Fibroblast of skin of back (primary cell): ENCODE measurements at regions not wholly inside any gene's neighbourhood (a gene's known extent, or its start where the extent isn't known, plus 50 kb on each side); places are given as distances from the start of the nearest gene placed in this dataset.
A peak's percentile ranks its signal among the peaks of the same experiment; 100 is the strongest.

ENCODE experiments used
- DNase-seq: peaks from one replicate; pipeline ENCODE4 v3.0.0-alpha.2; 2013

GRCh38 chr4:12296366-12296765, 867.7 kb upstream of the HS3ST1 start:
- DNase-seq: no peak

DNA sequence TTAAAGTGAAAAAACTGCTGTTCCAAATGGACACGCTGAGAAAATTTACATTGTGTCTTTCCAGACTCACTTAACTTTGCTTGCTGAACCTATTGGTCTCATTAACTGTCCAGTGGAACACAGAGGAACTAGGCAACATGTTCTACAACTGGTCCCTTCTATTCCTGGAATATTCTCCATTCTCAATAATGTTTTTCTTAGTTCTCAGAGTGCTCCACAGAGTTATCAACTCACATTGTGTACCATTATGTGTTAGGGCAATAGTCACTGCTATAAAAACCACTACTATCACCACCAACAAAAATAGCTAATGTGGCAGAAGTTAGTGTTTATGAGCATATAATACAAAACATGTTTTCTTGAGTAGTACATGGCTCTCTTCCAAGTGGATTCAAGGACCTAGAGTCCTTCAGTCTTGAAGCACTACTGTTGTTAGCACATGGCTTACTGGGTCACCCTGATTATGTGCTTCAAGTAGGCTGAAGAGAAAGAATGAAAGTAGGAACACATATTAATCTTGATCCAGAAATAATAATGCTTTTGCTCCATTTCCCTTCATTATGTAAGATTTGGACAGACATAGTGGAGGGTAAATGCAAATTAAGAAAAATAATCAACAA, 865.3 kb upstream of the HS3ST1 start:
- DNase-seq: no peak

DNA sequence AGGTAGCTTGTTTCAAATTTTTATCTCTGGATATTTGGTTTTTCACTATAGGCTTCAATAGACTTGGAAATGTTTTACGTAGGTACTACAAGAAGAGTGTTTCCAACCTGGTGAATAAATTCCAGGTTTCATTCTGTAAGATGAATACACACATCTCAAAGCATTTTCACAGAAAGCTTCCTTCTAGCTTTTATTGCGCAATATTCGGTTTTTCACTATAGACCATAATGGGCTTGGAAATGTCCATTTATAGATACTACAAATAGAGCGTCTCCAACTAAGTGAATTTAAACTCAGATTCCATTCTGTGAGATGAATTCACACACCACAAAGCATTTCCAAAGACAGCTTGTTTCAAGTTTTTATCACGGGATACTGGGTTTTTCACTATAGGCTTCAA, 857.7 kb upstream of the HS3ST1 start:
- no peak for DNase-seq

GRCh38 chr4:12270546-12270945, 841.9 kb upstream of the HS3ST1 start:
- peak; percentile 24 for DNase-seq

DNA sequence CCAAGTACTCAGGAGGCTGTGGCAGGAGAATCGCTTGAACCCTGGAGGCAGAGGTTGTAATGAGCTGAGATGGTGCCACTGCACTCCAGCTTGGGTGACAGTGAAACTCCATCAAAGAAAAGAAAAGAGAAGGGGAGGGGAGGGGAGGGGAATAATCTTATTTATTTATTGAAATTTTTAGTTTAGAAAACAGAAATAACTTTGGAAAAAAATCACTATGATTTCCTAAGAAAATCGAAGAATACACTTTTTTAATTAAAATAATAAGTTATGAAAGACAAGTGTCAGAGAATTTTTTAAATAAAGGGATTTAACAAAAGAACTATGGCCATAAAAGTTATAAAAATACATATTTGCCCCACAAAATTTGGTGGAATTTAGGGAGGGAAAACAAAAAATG, 836.9 kb upstream of the HS3ST1 start:
- DNase-seq: no peak

DNA sequence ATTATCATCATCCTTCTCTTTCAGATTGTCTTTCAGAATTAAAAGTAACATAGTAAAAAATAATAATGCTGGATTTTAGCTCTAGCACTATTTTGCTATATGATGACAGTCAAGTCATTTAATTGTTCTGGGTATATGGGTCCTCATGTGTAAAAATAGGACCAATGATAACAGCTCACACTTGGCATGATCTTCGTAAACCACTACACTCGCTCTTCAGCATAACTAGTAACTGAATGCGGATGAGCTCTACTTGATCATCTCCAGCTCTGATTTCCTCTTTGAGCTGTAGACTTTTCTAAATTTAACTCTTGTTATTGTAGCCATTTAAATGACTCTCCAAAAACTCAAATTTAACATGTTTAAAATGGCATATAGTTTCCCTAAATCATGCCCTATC, 831.8 kb upstream of the HS3ST1 start:
- DNase-seq: no peak

GRCh38 chr4:12244973-12245372, 816.3 kb upstream of the HS3ST1 start:
- no peak for DNase-seq

DNA sequence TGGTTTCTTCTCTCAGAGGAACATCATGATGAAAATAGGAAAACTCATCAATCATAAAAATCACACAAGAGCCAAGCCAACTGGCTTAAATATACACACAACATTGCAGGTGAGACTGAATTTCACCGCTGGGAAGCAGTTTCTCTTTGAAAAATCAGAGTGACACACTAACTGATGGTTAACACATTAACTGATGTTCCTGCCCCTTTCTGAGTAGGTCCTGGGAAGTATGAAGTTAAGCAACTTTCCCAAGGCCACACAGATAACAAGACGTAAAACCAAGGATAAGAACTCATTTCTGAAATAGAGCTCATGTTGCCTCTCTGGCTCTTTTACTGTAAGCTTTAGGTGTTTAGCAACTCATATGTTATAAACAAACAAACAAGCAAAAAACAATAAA, 813.7 kb upstream of the HS3ST1 start:
- DNase-seq: no peak

DNA sequence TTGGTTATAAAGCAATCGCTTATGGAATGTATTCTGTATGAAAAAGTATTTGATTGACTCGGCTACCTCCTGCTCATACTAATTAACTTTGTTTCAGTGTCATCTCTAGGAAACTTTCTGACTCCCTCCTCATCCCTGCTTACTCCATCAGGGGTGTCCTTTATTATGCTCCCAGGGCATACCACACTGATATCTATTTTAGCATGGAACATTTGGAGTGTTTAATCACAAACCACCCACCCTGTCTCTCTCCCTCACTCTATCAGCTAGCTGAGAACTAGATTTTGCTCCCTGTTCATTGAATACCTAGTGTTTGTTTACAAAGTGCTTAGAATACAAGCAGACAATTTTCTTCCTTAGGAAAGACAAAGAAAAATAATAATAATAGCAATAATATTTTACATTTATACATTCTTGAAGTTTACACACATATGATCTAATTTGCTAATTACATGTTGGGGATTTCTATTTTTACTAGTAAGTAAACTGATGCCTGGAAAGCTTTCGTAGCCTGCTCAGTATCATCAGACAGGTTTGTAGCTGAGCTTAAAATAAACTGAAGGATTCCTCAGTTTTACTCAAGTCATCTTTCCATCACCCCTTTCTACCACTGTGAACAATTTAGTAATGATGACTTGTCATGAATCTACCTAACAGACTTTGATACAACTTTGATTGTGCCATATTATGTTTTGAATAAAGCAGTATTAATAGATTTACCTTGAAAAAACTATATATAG, 811.4 kb upstream of the HS3ST1 start:
- DNase-seq: no peak

DNA sequence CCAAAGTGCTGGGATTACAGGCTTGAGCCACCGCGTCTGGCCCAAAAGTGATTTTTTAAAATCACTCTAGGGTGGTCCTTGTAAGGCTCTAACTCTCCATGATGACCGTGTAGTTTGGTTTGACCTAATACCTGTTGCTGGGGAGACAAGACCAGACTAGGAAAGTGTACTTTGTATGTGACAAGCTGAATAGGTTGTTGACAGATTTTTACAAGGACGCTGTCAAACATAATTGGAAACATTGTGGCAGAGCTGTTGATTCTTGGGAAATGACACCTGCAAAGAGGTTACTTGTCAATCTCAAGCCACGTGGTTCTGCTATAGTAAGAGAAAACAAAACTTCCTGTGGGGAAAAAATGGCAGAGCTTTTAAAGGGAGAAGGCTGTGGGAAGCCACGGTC, 802.4 kb upstream of the HS3ST1 start:
- DNase-seq: no peak

DNA sequence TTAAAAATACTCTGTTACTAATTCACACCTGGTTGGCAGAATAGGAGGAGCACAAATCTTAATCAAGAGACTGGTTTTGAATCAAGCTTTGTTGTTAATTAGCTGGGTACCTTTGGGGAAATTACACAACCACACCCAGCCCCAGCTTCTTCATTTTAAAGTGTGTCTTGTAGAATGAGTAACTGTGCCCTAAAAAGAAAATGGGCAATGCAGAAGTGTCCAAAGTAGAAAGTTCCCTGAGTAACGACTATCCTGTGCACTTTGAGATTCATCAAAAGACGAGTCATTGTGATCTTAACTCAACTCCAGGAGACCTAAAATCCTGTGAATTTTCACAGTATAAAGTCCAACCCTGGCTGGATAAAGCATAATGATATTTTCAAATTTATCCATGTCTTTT, 792.3 kb upstream of the HS3ST1 start:
- DNase-seq: no peak

GRCh38 chr4:12211636-12212035, 782.9 kb upstream of the HS3ST1 start:
- DNase-seq: no peak

- no peak for DNase-seq
These were observed 778.7 kb upstream of the HS3ST1 start for GRCh38 chr4:12207396-12207795.

DNA sequence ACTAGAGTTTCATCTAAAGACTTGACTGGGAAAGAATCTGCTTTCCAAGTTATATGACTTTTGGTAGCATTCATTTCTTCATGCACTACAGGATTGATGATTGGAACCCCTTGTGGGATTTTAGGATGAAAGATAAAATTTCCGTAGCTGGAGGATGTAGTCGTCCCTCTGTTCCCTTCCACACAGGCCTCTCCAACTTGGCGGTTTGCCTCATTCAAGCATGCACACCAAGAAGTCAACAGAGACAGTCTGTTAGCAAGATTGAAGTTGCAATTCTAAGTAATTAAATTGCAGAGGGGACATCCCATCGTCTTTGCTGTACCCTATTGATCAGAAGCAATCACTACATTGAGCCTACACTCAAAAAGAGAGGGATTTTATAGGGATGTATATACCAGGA, 777.4 kb upstream of the HS3ST1 start:
- no peak for DNase-seq

DNA sequence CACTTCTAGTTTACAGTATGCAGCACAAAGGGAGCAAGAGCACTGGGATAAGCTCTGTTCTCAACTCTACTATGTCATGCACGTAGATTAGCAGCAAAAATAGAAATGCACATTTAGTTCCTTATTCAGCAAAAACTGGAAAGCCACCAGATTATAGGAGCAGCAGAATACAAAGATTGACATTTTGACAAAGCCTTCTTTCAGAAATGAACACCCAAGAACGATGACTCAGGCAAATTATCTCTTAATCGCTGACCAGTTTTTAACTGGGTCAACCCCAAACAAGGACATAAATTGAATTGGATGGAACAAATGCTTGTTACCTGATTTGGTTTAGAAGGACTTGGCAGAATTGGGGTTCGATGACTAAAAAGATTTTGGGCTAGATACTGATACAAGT, 775.3 kb upstream of the HS3ST1 start:
- no peak for DNase-seq

- DNase-seq: no peak
These were observed 771.5 kb upstream of the HS3ST1 start for GRCh38 chr4:12200226-12200625.

DNA sequence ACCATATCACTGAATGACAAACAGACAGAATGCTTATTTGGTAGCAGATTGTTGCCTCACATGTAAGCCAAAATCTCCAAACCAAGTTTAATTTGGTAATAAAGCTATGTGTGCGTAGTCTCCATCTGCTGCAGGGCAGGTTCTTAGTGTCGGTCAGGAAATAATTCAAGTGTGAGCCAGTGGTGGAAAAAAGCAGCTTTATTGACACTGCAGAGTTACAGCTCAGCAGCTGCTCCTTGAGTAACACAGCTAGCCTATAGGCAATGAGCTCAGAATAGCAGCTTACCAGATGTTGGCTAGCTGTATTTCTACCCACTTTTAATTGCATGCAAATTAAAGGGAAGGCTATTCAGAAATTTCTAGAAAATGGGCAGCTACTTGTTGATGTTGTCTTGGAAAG, 757.8 kb upstream of the HS3ST1 start:
- no peak for DNase-seq

GRCh38 chr4:12178614-12179610, 750.2 kb upstream of the HS3ST1 start:
- DNase-seq: no peak

DNA sequence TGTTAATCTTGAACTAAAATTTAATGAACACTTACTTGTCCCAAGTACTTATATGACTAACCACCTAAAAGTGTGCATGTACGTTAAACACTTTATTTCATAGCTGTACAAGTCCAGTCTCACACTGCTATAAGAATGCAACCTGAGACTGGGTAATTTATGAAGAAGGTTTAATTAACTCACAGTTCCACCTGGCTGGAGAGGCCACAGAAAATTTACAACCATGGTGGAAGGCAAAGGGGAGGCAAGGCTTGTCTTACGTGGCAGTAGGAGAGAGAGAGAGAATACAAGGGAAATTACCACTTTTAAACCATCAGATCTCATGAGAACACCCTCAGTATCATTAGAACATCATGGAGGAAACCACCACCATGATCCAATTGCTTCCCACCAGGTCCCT, 748.7 kb upstream of the HS3ST1 start:
- no peak for DNase-seq

GRCh38 chr4:12173496-12173895, 744.8 kb upstream of the HS3ST1 start:
- no peak for DNase-seq

DNA sequence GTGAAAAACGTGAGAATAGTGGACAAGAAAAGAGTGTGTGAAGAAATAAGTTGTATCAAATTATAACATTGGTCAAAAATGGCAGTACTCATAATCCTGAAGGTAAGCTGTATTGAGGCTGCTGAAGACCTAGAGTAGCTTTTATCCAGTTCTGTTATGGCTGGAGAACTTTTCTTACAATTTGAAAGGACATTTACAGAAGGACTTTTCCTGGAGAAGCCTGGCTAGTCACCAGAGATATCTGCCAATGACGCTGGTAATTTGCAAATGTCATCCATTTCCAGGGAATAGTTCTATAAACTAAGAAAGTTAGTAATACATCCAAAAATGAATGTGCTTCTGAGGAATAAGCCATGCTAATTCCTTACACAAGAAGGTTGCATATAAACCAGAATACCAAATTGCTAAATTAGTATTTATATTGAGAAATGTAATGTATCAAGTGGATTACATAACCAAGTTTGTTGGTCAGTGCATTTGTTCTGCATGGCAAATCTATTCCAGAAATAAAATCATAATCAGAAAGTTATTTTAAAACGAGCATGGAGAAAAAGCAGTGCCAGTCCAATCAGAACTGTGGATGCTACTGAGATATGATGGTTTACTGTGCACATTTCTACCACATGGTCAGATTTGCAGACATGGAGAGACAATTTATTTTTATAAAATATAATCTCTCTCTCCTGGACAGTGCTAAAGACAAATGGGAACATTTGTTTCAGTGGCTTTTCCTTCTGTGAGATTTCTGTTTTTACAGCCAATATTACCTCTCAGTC, 743.7 kb upstream of the HS3ST1 start:
- DNase-seq: no peak

DNA sequence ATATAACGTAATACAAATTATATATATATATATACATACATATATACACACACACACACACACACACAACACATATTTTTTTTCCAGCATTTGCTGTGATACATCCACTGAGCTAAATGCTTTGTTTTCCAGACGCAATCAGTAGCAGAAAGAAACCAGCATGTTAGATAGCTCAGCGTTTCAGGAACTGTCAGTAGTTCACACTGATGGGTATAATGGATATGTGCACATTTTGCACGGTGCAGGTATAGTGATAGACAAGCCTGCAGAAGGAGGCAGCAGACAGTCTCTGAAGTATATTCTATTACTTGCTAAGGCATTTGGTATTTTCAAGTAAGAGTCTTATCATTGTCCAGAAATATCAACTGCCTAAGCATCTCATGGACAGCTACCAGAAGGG, 741.6 kb upstream of the HS3ST1 start:
- no peak for DNase-seq

GRCh38 chr4:12165616-12166015, 736.9 kb upstream of the HS3ST1 start:
- no peak for DNase-seq
